Dendritic cell treated with granulocyte-macrophage colony-stimulating factor and Interleukin-4, amounts not matched to agents 40 ng/mL and 50 ng/mL, for 4 days (primary cell): ENCODE measurements at regions not wholly inside any gene's neighbourhood (a gene's known extent, or its start where the extent isn't known, plus 50 kb on each side); places are given as distances from the start of the nearest gene placed in this dataset.

Experiments
- H3K27ac Mint-ChIP-seq: one replicate; pipeline ENCODE4 v1.8.0; 2022; ENCODE audit warnings: mild to moderate bottlenecking, mixed read lengths
- H3K27me3 Mint-ChIP-seq: one replicate; pipeline ENCODE4 v1.8.0; 2022; ENCODE audit warnings: mild to moderate bottlenecking, mixed read lengths
- H3K36me3 Mint-ChIP-seq: one replicate; pipeline ENCODE4 v1.8.0; 2022; ENCODE audit warnings: low read depth, mixed read lengths
- H3K4me1 Mint-ChIP-seq: one replicate; pipeline ENCODE4 v1.8.0; 2022; ENCODE audit warnings: low read depth, mixed read lengths
- H3K4me3 Mint-ChIP-seq: one replicate; pipeline ENCODE4 v1.8.0; 2022; ENCODE audit warnings: mild to moderate bottlenecking, moderate library complexity, mixed read lengths
- H3K9me3 Mint-ChIP-seq: one replicate; pipeline ENCODE4 v1.8.0; 2022; ENCODE audit warnings: mixed read lengths
- intact Hi-C: fragments of 100-400 bp; cut with micrococcal nuclease; formaldehyde crosslinking; loops from one replicate; pipeline ENCODE4 v1.15.0; 2022

DNA sequence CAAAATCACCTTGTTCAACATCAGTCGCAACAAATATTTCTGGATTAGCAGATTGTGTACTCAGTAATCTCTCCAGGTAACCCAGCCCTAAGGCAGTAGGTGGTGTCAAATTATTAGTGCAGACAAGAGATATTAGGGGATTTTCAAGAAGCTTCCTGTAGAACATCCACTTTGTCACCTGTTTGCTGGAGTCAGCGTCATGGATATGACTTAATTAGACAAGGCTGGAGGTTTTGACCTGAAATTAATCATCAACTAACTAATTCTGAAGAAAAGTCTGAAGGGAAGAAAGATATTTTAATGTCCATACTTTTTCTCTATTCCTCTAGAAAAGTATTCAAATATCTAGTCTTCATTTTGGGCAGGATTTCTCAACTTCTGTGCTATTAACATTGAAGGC is 91.4 kb upstream of the CCDC112 start:
- peaks cover 5% of the 10 kb centered on the region for H3K9me3 Mint-ChIP-seq
- peaks cover 10% of the 10 kb centered on the region for H3K27me3 Mint-ChIP-seq
- intact Hi-C loops = no loop called here
- H3K4me3 Mint-ChIP-seq = no peak overlapping the region
- no peak overlapping the region for H3K27ac Mint-ChIP-seq
- no peaks in the 10 kb centered on the region for H3K36me3 Mint-ChIP-seq
- no peaks in the 10 kb centered on the region for H3K4me1 Mint-ChIP-seq

DNA sequence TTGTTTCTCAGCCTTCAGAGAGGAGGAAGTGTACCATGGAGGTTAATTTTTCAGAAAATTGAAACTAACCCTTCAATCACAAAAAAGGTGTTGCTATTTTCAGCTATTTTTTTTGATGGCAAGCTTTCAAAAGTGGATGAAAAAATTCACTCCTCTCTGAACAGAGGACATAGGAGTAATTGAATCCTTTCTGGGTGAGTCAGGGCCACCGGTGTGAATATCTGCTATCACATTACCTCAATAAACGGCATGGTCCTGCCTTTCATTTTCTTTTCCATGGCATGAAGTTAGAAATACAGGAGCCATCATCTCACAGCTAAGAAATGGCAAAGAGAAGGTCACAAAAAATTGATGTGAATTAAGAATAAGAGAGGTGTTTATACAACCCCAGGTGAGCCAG is 90.2 kb upstream of the CCDC112 start:
- no peaks in the 10 kb centered on the region for H3K4me1 Mint-ChIP-seq
- H3K27me3 Mint-ChIP-seq = peaks cover 5% of the 10 kb centered on the region
- H3K27ac Mint-ChIP-seq = no peak overlapping the region
- no peak overlapping the region for H3K4me3 Mint-ChIP-seq
- no peaks in the 10 kb centered on the region for H3K36me3 Mint-ChIP-seq
- no peaks in the 10 kb centered on the region for H3K9me3 Mint-ChIP-seq
- intact Hi-C loops = no loop called here

DNA sequence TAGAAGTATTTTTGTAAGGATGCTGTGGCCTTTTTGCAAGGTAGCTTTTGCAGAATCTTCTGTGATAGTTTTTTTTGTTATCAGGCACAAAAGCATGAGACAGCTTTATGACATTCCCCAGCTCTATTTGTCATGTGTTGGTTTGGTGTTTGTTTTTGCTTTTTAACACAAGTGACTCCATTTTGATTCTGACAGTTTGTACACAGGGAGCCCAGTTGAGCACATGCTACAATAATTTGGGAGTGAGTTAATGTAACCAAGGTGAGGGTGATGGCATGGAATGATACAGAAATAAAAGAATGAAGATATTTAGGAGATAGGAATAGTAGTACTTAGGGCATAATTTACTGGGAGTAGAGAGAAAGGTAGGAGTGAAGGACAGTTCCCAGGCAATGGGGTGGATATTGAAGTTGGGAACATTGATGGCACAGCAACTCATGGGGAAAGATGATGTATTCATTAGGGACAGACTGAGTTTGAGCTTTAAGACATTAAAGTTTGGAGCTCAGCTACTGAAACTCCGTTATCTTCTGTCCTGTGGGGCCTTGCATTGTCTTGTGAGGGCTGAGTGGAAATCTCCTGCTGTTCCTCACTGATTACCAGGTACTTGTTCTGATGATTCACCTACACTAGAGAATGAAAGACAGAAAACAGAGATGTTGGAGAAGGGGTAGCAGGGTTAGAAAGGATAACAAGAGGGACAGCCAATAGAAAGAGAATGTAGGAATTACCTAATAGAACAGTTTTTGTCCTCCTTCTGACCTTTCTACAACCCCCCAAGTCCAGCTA is 88.3 kb upstream of the CCDC112 start:
- H3K9me3 Mint-ChIP-seq = no peaks in the 10 kb centered on the region
- no peaks in the 10 kb centered on the region for H3K36me3 Mint-ChIP-seq
- H3K27ac Mint-ChIP-seq = no peak overlapping the region
- no peaks in the 10 kb centered on the region for H3K4me1 Mint-ChIP-seq
- intact Hi-C loops = no loop called here
- no peak overlapping the region for H3K4me3 Mint-ChIP-seq
- H3K27me3 Mint-ChIP-seq = peaks cover 5% of the 10 kb centered on the region

DNA sequence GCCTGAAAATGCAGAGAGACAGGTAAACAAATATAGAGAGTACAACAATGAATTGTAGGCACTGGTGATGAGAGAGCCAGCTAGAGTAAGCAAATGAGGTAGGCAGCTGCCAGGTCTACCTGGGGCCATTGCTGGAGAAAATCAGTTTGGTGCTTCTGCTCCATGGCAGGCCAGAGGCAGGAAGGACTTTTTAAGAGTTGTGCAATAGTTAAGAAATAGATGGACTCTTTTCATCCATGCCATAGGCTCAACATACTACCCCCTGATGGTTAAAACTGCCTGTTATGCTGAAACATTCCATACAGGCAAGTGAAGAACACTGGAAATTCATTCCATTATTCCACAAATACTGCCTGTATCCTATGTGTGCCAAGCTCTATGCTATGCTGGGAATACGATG is 86.5 kb upstream of the CCDC112 start:
- H3K27ac Mint-ChIP-seq = no peak overlapping the region
- peaks cover 3% of the 10 kb centered on the region for H3K27me3 Mint-ChIP-seq
- H3K36me3 Mint-ChIP-seq = no peaks in the 10 kb centered on the region
- peaks cover 10% of the 10 kb centered on the region for H3K4me1 Mint-ChIP-seq
- no peak overlapping the region for H3K4me3 Mint-ChIP-seq
- no peaks in the 10 kb centered on the region for H3K9me3 Mint-ChIP-seq
- intact Hi-C loops = no loop called here

DNA sequence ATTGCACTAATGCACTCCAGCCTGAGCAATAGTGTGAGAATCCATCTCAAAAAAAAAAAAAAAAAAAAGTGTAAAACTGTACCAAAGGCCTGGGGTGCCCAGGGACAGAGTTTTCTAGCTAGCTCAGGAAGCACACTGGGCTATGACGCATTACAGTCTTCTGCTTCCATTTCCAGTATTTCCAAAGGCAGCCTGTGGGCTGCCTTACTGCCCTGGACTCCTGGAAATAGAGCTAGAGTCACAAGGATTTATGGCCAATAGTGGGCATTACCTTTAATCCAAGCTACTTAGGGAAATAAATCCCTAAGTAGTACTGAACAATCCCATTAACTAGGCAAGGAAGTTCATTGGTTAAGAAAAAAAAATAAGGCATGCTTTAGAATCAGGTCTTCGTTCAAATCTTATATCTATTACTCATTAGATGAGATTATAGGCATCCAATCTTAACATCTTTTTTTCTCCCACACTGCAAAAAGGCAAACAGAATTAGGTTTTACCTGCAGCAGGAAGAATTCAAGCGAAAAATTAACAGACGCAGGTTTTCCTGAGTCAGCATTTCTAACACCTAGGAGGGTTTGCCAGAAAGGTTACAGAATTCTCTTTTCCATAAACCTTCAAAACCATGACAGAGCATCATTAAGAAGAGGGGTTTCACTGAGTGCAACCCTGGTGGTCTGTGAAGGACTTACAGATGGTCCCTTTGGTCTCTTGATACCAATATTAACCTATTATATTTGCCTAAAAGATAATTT is 85.6 kb upstream of the CCDC112 start:
- no peaks in the 10 kb centered on the region for H3K9me3 Mint-ChIP-seq
- H3K27me3 Mint-ChIP-seq = peaks cover 5% of the 10 kb centered on the region
- no peak overlapping the region for H3K4me3 Mint-ChIP-seq
- H3K36me3 Mint-ChIP-seq = no peaks in the 10 kb centered on the region
- H3K27ac Mint-ChIP-seq = no peak overlapping the region
- intact Hi-C loops = no loop called here
- peaks cover 16% of the 10 kb centered on the region for H3K4me1 Mint-ChIP-seq

DNA sequence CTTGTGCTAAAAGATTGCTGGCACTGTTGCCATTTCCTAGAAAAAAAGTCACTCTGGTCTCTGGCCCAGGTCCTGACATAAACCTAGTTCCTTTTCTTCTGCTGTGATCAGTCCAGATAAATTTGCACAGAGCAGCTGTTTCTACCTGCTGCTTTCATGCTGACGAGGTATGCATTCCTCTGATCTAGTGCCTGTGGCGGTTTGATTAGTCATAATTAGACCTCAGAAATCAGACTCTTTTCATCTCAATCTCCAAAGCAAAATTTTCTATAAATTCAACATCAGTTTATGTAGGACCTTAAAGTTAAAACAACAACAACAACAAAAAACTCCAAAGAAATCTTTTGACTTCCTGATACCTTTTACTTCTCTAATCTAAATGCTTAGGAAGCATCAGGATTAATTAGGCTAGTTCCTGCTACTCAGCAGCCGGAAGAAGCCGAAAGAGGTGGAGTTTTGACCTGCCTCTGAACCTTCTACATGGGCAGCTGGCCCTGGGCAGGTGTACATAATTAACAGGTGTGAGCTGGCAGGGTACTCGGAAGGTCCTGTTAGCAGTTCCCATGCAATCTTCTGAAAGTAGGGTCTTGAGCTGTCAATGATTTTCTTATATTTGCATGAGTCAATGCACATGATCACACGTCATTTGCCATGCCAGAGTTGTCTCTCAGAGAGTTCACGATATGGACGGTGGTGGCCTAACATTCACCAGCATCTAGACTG is 83.3 kb upstream of the CCDC112 start:
- intact Hi-C loops = loop anchor here (5.0 kb wide), 1 partner anchor 208 kb away; no protein-coding TSS in a partner anchor

DNA sequence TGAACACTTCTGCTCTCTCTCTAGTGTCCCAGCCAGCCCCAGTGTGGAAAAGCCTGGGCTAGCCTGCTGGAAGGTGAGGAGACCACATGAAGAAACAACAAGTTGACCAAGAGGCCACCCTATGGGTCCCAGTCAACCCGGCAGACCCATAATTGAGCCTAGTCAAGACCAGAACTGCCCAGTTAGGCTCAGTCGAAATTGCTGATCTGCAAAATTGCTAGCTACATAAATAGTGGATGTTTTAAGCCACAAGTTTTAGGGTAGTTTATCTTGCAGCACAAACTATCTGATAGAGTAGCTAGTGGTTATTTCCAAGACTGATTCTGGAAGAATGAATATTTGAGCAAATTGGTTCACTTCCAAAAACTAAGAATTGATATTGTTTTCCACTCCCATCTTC is 82.3 kb upstream of the CCDC112 start:
- H3K36me3 Mint-ChIP-seq = no peaks in the 10 kb centered on the region
- H3K27me3 Mint-ChIP-seq = peaks cover 6% of the 10 kb centered on the region
- H3K4me3 Mint-ChIP-seq = no peak overlapping the region
- intact Hi-C loops = loop anchor here (5.0 kb wide), 1 partner anchor 209 kb away; no protein-coding TSS in a partner anchor
- no peaks in the 10 kb centered on the region for H3K9me3 Mint-ChIP-seq
- H3K4me1 Mint-ChIP-seq = peaks cover 16% of the 10 kb centered on the region
- no peak overlapping the region for H3K27ac Mint-ChIP-seq

More for the DNA sequence above, 83.3 kb upstream of the CCDC112 start:
- Mint-ChIP-seq H3K27ac (no peak overlapping the region), H3K4me1 (peaks cover 16% of the 10 kb centered on the region), H3K4me3 (no peak overlapping the region), H3K9me3 (no peaks in the 10 kb centered on the region), H3K36me3 (no peaks in the 10 kb centered on the region), H3K27me3 (peaks cover 3% of the 10 kb centered on the region)

DNA sequence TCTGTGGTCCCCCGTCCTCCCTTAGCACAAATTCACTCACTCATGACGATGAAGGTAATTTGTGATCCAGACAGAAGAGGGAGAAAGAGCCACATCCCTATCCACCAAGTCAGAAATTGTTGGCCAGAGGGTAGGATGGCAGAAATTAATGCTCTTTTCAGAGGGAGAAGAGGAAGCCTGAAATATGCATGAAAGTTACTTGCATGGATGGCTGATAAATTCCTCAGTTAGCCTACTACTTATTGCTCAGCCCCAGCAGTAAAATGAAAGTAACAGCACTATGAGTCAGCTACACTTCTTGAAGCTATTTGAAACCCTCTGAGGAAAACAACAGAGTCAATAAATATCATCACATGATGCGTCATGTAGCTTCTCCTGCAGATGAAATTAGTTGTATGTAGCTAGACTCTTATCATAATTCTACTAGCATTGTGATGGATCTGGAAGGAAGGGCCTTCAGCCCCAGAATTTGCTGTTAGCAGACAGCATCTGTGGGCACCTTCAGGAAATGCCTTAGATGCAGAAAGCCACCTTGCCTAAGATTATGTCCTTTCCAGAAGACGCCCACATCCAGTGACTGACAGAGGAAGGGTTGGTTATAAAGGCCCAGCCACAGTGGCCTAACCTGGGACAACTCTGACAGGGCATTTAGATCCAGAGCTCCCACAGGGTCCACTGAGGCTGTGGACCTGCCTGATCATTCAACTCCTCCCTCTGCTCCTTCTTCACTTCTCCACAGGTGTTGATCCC is 81.2 kb upstream of the CCDC112 start:
- Mint-ChIP-seq H3K9me3 (no peaks in the 10 kb centered on the region), H3K27me3 (peaks cover 7% of the 10 kb centered on the region), H3K4me3 (no peak overlapping the region), H3K4me1 (peaks cover 16% of the 10 kb centered on the region), H3K27ac (no peak overlapping the region), H3K36me3 (no peaks in the 10 kb centered on the region)
- intact Hi-C loops = loop anchor here (5.0 kb wide), 1 partner anchor 210 kb away; no protein-coding TSS in a partner anchor

DNA sequence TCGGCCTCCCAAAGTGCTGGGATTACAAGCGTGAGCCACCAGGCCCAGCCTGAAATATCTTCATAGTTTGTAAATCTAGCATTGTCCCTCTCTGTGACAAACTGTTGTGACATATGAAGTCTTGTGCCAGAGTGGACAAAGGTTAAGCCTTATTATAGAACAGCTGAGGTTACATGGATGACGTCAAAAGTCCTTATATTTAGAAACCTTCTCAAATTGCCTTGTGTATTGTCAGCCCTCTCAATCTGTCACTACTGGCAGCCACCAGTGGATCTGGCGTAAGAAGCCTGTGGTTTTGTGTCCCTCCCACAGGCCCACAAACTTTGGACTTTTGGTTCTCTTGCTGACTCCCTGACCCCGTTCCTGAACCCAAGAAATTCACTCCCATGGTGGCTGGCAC is 79.4 kb upstream of the CCDC112 start:
- Mint-ChIP-seq H3K36me3 (no peaks in the 10 kb centered on the region), H3K27ac (peak overlapping the region; percentile 54), H3K27me3 (peaks cover 7% of the 10 kb centered on the region), H3K4me1 (peaks cover 16% of the 10 kb centered on the region), H3K4me3 (no peak overlapping the region), H3K9me3 (no peaks in the 10 kb centered on the region)
- intact Hi-C loops = loop anchor here (5.0 kb wide), 1 partner anchor 211 kb away; no protein-coding TSS in a partner anchor

DNA sequence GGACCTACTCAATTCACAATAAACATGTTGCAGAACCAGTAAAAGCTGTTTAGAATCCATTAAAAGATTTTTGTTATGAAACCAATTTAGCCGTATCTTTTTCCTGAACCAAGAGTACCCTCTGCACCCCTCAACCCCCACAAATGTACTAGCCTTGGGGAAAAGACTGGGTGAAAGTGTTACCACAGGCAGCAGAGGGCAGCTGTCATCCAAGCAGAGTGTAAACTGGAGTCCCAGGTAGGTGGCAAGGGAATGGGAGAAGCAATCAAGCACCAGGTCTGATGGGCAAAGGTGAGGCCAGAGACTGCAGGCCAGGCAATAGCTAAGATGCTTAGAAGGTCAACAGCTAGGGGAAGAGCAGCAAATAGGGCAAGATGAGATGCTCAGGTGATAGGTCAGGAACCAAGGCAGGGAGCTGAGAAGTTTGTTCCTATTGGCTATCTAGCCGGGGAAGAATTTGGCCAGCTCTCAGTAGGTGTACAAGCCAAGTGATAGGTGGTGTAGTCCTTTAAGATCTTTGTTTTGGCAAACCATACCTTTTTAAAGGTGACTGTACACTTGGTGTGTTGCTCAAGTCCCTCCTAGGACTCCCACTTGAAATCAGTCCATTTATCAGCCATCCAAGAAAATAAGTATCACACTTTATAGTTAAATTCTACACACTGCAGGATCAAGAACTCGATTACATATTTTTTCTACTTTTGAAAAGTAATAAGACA is 77.8 kb upstream of the CCDC112 start:
- Mint-ChIP-seq H3K4me1 (peaks cover 16% of the 10 kb centered on the region), H3K9me3 (no peaks in the 10 kb centered on the region), H3K4me3 (no peak overlapping the region), H3K36me3 (no peaks in the 10 kb centered on the region), H3K27ac (no peak overlapping the region), H3K27me3 (peaks cover 7% of the 10 kb centered on the region)
- intact Hi-C loops = no loop called here

DNA sequence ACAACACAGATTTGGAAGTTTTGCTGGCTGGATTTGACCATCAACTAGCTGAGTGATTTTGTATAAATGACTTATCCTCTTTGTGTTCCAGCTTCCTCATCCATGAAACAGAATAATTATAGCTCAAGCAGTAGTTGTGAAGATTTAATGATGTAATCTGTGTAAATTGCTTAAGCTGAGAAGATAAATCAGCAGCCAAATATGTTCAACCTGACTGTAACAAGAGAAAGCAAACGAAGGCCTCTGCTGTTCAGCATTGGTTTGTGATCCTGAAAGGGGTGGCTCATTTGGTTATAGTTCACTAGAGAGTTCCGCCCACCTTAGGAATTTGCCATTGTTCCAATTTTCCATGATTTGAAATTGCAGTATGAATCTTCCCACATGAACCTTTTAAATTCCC is 75.7 kb upstream of the CCDC112 start:
- intact Hi-C loops = no loop called here
- no peak overlapping the region for H3K4me3 Mint-ChIP-seq
- no peaks in the 10 kb centered on the region for H3K4me1 Mint-ChIP-seq
- no peak overlapping the region for H3K27ac Mint-ChIP-seq
- H3K9me3 Mint-ChIP-seq = no peaks in the 10 kb centered on the region
- no peaks in the 10 kb centered on the region for H3K36me3 Mint-ChIP-seq
- H3K27me3 Mint-ChIP-seq = peaks cover 4% of the 10 kb centered on the region

DNA sequence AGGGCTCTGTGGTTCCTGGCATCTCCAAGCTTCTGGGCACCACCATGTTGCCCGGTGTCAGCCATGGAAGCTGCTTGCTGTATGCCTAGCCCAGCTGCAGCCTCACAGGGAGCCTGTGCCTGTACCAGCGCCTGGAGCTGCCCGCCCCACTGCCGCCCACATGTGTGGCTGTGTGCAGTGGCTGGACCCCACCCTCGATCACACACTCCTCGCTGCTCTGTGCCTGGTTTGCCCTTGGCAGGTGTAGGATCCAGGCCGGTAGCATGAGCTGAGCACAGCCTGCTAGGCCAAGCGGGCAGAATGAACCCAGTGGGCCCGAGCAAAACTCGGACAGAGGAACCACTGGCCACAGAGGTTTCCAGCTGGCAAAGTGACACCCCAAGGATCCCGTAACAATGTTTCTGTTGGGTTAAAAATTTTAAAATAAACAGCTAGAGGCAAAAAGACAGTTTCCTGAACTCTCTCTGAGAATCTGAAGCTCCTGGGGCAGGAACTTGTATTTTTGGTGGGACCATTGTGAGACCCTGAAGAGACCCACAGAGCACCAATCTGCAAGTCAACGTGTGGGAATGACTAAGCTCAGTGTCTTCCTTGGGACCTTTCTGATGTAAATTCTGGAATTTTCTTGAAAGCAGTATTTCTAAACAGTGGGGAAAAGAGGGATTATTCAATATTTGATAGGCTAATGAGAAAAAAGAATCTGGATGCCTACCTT is 73.1 kb upstream of the CCDC112 start:
- peaks cover 4% of the 10 kb centered on the region for H3K27me3 Mint-ChIP-seq
- no peaks in the 10 kb centered on the region for H3K36me3 Mint-ChIP-seq
- no peak overlapping the region for H3K27ac Mint-ChIP-seq
- no peaks in the 10 kb centered on the region for H3K4me1 Mint-ChIP-seq
- no peaks in the 10 kb centered on the region for H3K9me3 Mint-ChIP-seq
- no peak overlapping the region for H3K4me3 Mint-ChIP-seq
- intact Hi-C loops = no loop called here
